Upper lobe of left lung (tissue), 4 donors: ENCODE measurements at regions not wholly inside any gene's neighbourhood (a gene's known extent, or its start where the extent isn't known, plus 50 kb on each side); places are given as distances from the start of the nearest gene placed in this dataset.

Source experiments
- CTCF ChIP-seq, 6 experiments: fragments of 450-650 bp in 4 of 6; fragments of 200-600 bp in 2 of 6; sonication (generic) in 2 of 6; IDR thresholded peaks; one replicate each; pipeline ENCODE4 v1.5.1; 2016 to 2019; ENCODE audit warnings: antibody characterized with exemption in 6 of 6
- POLR2A ChIP-seq, 4 donors: fragments of 450-650 bp; IDR thresholded peaks; one replicate each; pipeline ENCODE4 v1.5.1; 2016 to 2017; ENCODE audit warnings: antibody characterized with exemption in 4 of 4, mild to moderate bottlenecking in 2 of 4

- no peak for TF ChIP-seq CTCF (IDR thresholded peaks at IDR 0.05)
- no peak for TF ChIP-seq POLR2A (IDR thresholded peaks at IDR 0.05)
Measured at GRCh38 chr2:128667391-128667790, 348.7 kb upstream of the HS6ST1 start.
